ENCODE measurements at regions not wholly inside any gene's neighbourhood (a gene's known extent, or its start where the extent isn't known, plus 50 kb on each side); places are given as distances from the start of the nearest gene placed in this dataset.
A peak's percentile ranks its signal among the peaks of the same experiment; 100 is the strongest.

DNA sequence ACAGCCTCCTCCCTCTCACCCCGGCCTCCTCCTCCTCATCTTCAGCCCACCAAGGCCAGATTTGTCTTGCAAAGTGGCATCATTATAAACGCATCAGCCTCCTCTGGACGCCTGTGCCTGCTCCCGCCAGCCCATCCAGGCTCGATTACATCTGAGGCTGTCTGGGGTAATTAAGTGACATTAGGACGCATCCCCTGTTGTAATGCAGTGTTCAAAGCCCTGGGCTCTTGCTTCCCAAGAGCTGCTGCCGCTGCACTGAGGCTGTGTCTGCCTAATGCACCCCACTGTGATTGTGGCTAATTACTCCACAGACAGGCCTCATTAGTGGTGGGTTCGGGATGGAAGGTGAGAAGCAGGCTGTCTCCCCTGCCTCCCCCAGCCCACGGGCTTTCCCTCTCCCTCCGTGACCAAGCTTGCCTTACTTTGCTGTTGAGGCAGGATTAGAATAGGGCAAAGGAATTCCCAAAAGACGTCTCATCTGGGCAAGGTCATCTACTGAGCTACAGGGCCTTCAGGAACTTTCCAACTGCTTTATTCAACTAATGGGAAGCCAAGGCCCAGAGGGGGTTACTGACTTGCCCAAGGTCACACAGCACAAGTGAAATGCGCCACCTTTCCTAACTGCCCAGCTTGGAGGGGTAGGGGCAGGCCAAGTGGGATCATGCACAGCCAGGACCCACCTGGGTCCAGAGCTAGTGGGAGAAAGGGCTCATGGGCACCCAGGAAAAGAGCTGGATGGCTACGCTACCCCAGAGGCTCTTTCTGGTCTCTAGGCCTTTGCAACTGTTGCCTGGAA, 66.2 kb upstream of the PCBD1 start (continued):
- TF ChIP-seq, protein P1, sequence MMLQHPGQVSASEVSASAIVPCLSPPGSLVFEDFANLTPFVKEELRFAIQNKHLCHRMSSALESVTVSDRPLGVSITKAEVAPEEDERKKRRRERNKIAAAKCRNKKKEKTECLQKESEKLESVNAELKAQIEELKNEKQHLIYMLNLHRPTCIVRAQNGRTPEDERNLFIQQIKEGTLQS (IDR thresholded peaks at IDR 0.05), result no peak

GRCh38 chr10:70956029-70956759, 67.8 kb upstream of the PCBD1 start:
- H3K4me2 ChIP-seq (ENCODE audit: low read length), result no peak overlapping the region
- ATAC-seq (peak; percentile 83), DNase-seq (ENCODE audit: low read depth, low spot score) (no peak)
- no TSS peak for BruUV-seq (replicated peaks)
- no peak overlapping the region for H3K27ac ChIP-seq (ENCODE audit: low read depth, low read length)
- H2AFZ ChIP-seq (ENCODE audit: low read depth, low read length, poor library complexity, severe bottlenecking), result no peak overlapping the region
- no peak overlapping the region for H3K9ac ChIP-seq (ENCODE audit: low read length)
- intact Hi-C loops (cut with micrococcal nuclease), result no loop called here
- H3K9me3 ChIP-seq (ENCODE audit: control insufficient read depth in 1 of 2, insufficient read depth in 1 of 2, low read depth in 1 of 2, low read length in 2 of 2), result no peaks in the 10 kb centered on the region
- ChIA-PET CTCF (no interaction called here), RAD21 (ENCODE audit: low non-redundant PET in 1 of 2, low total read pairs in 2 of 2, uncharacterized antibody in 2 of 2, unreplicated experiment in 2 of 2) (no interaction called here), POLR2A (no interaction called here)
- H3K27me3 ChIP-seq (ENCODE audit: insufficient read depth, low read length), result no peaks in the 10 kb centered on the region
- no peaks in the 10 kb centered on the region for H3K79me2 ChIP-seq (ENCODE audit: insufficient read depth, low read length)
- H4K20me1 ChIP-seq (ENCODE audit: insufficient read depth), result no peaks in the 10 kb centered on the region
- H3K4me3 ChIP-seq (replicated peaks in 1 of 2; ENCODE audit: low read depth in 1 of 2, low read length in 2 of 2), result no peak overlapping the region
- TF ChIP-seq FOSL1 (IDR thresholded peaks at IDR 0.05; ENCODE audit: low read depth), result no peak
- TF ChIP-seq RAD21 (IDR thresholded peaks at IDR 0.05; ENCODE audit: low read depth), result peak; percentile 20; the same call in 1 of the 2 replicates
- TF ChIP-seq, protein P2, sequence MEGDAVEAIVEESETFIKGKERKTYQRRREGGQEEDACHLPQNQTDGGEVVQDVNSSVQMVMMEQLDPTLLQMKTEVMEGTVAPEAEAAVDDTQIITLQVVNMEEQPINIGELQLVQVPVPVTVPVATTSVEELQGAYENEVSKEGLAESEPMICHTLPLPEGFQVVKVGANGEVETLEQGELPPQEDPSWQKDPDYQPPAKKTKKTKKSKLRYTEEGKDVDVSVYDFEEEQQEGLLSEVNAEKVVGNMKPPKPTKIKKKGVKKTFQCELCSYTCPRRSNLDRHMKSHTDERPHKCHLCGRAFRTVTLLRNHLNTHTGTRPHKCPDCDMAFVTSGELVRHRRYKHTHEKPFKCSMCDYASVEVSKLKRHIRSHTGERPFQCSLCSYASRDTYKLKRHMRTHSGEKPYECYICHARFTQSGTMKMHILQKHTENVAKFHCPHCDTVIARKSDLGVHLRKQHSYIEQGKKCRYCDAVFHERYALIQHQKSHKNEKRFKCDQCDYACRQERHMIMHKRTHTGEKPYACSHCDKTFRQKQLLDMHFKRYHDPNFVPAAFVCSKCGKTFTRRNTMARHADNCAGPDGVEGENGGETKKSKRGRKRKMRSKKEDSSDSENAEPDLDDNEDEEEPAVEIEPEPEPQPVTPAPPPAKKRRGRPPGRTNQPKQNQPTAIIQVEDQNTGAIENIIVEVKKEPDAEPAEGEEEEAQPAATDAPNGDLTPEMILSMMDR (IDR thresholded peaks at IDR 0.05 in 2 of 3, conservative IDR thresholded peaks at IDR 0.05 in 1 of 3; ENCODE audit: borderline replicate concordance in 1 of 3, insufficient read depth in 1 of 3, low read depth in 2 of 3, low read length in 2 of 3), result peak in 2 of 3 experiments; percentile 37 to 44; a peak in 4 of 6 replicates
- no peak for TF ChIP-seq SP1 (IDR thresholded peaks at IDR 0.05; ENCODE audit: low read depth)
- TF ChIP-seq CBX3 (IDR thresholded peaks at IDR 0.05; ENCODE audit: low read depth), result no peak
- no peak for TF ChIP-seq ELF1 (IDR thresholded peaks at IDR 0.05; ENCODE audit: borderline replicate concordance, low read depth)
- H3K4me1 ChIP-seq (ENCODE audit: control insufficient read depth in 1 of 2, insufficient read depth in 2 of 2, low read length in 2 of 2), result no peaks in the 10 kb centered on the region
- H3K36me3 ChIP-seq (ENCODE audit: control insufficient read depth in 1 of 2, insufficient read depth in 2 of 2, low read length in 2 of 2), result no peaks in the 10 kb centered on the region
- no peaks in the 10 kb centered on the region for H3K9me2 ChIP-seq (ENCODE audit: insufficient read depth)

All from HCT116 (cell line).